GM12873 (cell line): ENCODE measurements at regions not wholly inside any gene's neighbourhood (a gene's known extent, or its start where the extent isn't known, plus 50 kb on each side); places are given as distances from the start of the nearest gene placed in this dataset.

ENCODE experiments used
- CTCF ChIP-seq: IDR thresholded peaks from 2 replicates; pipeline ENCODE4 v1.5.1; 2012; ENCODE audit warnings: low read depth, mild to moderate bottlenecking, moderate library complexity, low read length, control low read depth; ENCODE audit not compliant: insufficient read depth; ENCODE audit errors: missing control alignments

GRCh38 chr7:115249080-115249479, 327.2 kb downstream of the MDFIC start:
- TF ChIP-seq CTCF = no peak

GRCh38 chr7:115241151-115241550, 319.3 kb downstream of the MDFIC start:
- no peak for TF ChIP-seq CTCF

- TF ChIP-seq CTCF = no peak
Observed at GRCh38 chr7:115240242-115240641, 318.3 kb downstream of the MDFIC start.

- no peak for TF ChIP-seq CTCF
Observed at GRCh38 chr7:115235075-115235474, 313.2 kb downstream of the MDFIC start.

GRCh38 chr7:115233809-115234208, 311.9 kb downstream of the MDFIC start:
- no peak for TF ChIP-seq CTCF

- TF ChIP-seq CTCF = no peak
Observed at GRCh38 chr7:115232041-115232440, 310.1 kb downstream of the MDFIC start.

GRCh38 chr7:115230882-115231571, 309.1 kb downstream of the MDFIC start:
- TF ChIP-seq CTCF = no peak
